HG03378 (cell line): ENCODE measurements at regions not wholly inside any gene's neighbourhood (a gene's known extent, or its start where the extent isn't known, plus 50 kb on each side); places are given as distances from the start of the nearest gene placed in this dataset.
A peak's percentile ranks its signal among the peaks of the same experiment; 100 is the strongest.

Experiments
- ATAC-seq: cut with Tn5 transposase; IDR thresholded peaks from one replicate; pipeline ENCODE4 v1.9.1; 2021; ENCODE audit warnings: mild to moderate bottlenecking, moderate library complexity; ENCODE audit not compliant: unreplicated experiment

- peak; percentile 74 for ATAC-seq
Observed at GRCh38 chr5:88666761-88667495, 216.1 kb downstream of the MEF2C start.

- ATAC-seq, result no peak
Observed at GRCh38 chr5:88665750-88666215, 217.2 kb downstream of the MEF2C start.

- ATAC-seq, result no peak
Observed at GRCh38 chr5:88664645-88665044, 218.3 kb downstream of the MEF2C start.

- no peak for ATAC-seq
Observed at GRCh38 chr5:88663793-88664216, 219.2 kb downstream of the MEF2C start.

DNA sequence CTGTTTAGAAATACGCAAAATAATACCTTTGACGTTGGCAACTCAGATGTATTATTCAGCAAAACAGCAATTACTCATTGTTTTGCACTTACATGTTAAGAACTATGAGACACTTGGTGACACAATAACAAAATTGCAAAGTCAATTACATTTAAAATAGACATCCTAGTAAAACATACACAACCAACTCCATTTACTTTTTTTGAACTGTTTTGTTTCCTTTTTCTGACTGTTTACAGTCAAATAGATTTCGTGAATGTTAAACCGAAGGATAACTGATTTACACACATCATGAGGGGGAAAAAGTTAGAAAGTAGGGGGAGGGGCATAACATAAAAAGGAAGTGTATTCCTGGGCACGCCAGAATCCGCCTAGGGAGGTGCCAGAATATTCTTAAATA, 220.1 kb downstream of the MEF2C start:
- no peak for ATAC-seq

DNA sequence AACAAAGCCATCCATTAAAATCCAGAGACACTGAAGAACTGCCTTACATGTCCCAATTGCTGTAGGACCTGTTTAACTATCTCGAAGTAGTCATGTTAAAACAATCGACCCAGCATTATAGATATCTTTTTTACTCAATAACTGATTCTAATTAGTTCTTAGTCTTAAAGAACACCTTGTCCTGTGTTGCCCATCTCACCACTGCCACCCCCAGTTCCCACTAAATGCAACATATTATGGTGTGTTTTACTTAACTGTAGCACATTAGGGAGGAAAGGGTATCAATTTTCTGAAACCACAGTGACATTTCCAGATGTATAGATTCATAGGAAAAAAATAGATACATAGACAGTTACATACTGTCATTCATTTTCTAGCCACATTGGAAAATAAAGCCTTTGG, 221.2 kb downstream of the MEF2C start:
- no peak for ATAC-seq

DNA sequence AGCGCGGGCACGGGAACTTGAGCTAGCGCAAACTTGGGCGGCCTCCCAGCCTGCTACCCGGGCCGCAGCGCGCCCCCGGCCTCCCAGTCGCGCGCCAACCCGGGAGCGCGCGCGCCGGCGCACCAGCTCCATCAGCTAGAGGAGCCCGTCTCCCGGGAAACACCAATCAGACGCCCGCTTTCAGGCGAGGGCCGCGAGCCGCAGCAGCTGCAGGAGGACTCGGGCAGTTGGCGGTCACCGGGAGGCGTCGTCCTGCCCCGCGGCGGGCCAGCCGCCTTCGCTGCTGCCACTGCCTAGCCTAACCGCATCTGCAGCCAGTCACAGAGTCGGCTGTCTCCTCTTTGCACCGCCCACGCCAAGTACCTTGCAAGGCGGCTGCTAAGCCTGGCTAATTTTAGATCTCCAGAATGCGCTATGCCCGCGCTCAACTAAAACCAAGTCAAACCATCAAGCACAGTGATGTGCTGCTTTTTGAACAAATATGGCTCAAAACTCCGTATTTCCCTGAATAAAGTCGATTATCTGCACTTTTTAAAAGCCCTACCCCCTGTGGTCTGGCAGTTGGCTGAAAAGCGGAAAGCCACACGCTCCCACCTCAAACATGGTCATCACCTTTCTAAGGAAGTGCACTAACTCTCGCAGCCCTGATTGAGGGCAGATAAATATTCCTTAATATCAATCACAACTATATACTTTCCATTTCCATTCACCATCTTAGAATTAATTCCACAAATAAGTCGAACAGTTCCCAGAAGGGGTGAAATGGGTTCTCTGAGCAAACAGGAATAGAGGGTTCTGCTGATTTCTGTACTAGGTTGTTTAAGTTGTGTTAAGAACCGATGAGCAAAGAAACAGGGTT, 221.8 kb downstream of the MEF2C start:
- peak; percentile 60 for ATAC-seq

- ATAC-seq, result peak; percentile 23
Observed at GRCh38 chr5:88660264-88660946, 222.6 kb downstream of the MEF2C start.

- peak; percentile 72 for ATAC-seq
Observed at GRCh38 chr5:88659529-88660263, 223.3 kb downstream of the MEF2C start.

DNA sequence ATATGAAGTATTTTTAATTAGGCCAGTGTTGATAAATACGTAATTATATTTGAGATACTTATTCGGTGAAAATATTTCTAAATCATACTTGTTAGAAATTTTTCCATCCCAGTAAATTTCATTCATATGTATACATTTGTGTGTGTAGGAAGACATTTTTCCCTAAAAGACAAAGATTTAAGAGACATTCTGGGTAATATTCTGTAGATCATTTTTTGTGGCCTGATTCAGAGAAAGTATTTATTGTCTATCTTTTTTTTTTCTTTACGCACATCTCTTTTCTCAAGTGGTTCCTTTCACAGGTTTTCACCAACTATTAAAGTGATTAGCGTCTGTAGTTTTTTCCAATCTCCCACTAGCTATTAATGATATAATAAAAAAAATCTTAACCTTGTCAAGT, 224.1 kb downstream of the MEF2C start:
- no peak for ATAC-seq

- no peak for ATAC-seq
Observed at GRCh38 chr5:88657906-88658775, 224.8 kb downstream of the MEF2C start.

GRCh38 chr5:88657136-88657535, 225.8 kb downstream of the MEF2C start:
- no peak for ATAC-seq

- no peak for ATAC-seq
Observed at GRCh38 chr5:88656221-88656950, 226.6 kb downstream of the MEF2C start.

- ATAC-seq, result no peak
Observed at GRCh38 chr5:88653471-88653870, 229.5 kb downstream of the MEF2C start.

DNA sequence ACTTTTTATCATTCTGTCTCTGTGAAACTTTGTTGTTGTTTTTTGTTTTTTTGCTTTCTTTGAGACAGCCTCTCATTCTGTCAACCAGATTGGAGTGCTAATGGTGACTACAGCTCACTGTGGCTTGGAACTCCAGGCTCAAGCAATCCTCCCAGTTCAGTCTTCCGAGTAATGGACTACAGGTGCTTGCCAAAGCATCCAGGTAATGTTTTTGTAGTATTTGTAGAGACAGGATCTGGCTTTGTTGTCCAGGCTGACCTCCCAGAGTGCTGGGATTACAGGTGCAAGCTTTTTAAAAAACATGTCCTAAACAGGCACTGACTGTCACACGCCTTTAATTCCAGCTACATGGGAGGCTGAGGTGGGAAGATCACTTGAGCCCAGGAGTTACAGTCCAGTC, 235.1 kb downstream of the MEF2C start:
- ATAC-seq, result no peak

GRCh38 chr5:88646866-88647265, 236.1 kb downstream of the MEF2C start:
- no peak for ATAC-seq

DNA sequence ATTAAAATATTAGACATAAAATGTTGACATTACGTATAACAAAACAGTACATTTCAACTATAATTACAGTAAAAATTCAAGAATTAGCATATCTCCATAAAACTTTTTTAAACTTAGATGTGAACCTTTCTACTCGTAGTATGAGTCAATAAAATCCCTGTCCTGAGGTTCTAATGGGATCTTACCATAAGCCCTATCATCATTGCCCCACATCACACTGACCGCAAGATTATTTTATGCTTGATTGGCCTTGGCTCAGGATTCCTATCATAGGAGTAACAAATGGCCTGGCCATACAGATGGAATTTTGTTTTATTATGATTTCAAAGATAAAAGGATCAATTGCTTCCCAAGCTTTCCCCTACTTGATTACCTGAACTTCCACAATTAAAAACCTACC, 238.3 kb downstream of the MEF2C start:
- ATAC-seq, result no peak

DNA sequence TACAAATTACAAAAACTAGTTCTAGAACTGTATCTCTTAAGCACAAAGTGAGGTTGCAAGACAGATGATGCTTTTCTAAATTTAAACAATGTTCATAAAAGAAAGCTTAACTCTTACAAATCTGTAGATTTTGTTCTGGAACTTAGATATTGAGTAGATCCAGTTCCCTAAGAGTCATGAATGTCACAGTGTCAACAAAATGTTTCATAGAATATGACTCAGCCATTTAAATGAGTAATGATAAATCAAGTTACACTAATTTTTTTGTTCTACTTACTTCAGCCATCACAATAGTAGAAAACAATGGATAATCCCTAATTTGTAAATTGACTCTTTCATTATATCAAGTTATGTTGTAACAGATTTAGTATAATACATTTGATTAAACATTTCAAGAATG, 239.7 kb downstream of the MEF2C start:
- ATAC-seq, result no peak

- no peak for ATAC-seq
Observed at GRCh38 chr5:88634014-88634413, 249.0 kb downstream of the MEF2C start.
